PC-9 (cell line): ENCODE measurements at regions not wholly inside any gene's neighbourhood (a gene's known extent, or its start where the extent isn't known, plus 50 kb on each side); places are given as distances from the start of the nearest gene placed in this dataset.
A peak's percentile ranks its signal among the peaks of the same experiment; 100 is the strongest.

Source experiments
- BruUV-seq: library from RNA; stranded (reverse); fragments of 400-500 nt; replicated peaks from 2 replicates; lab custom pipeline; 2021; lab: Mats Ljungman, UMichigan
- CTCF ChIA-PET: fragments of 300-600 bp; sonication (Branson Sonifier 250); formaldehyde crosslinking; loops from one replicate; lab custom pipeline; 2022; ENCODE audit warnings: antibody characterized with exemption; lab: Charles Lee
- POLR2A ChIA-PET: fragments of 300-600 bp; sonication (Branson Sonifier 250); formaldehyde crosslinking; loops from one replicate; lab custom pipeline; 2022; ENCODE audit warnings: antibody characterized with exemption; ENCODE audit not compliant: unreplicated experiment; lab: Charles Lee
- DNase-seq, 2 experiments: peaks; one replicate each; pipeline versions ENCODE4 v3.0.0 to v3.0.0-alpha.2; 2015 to 2022; ENCODE audit warnings: mixed read lengths in 1 of 2
- H2AFZ ChIP-seq: fragments of 200-600 bp; sonication (generic); 2 replicates; pipeline ENCODE4 v1.8.1; 2017; ENCODE audit warnings: antibody characterized with exemption
- H3F3A ChIP-seq: fragments of 200-600 bp; sonication (generic); 2 replicates; pipeline ENCODE4 v1.8.1; 2017; ENCODE audit warnings: antibody characterized with exemption, mild to moderate bottlenecking, low read depth; ENCODE audit not compliant: insufficient read depth
- H3K27ac ChIP-seq: fragments of 200-600 bp; sonication (generic); 2 replicates; pipeline ENCODE4 v1.6.1; 2016; ENCODE audit warnings: mixed run types
- H3K27me3 ChIP-seq: fragments of 200-600 bp; sonication (generic); 2 replicates; pipeline ENCODE4 v1.6.1; 2016; ENCODE audit warnings: low read depth, mixed run types; ENCODE audit not compliant: insufficient read depth
- H3K36me3 ChIP-seq: fragments of 200-600 bp; sonication (generic); 2 replicates; pipeline ENCODE4 v1.6.1; 2016; ENCODE audit warnings: low read depth, mixed run types
- H3K4me1 ChIP-seq: fragments of 200-600 bp; sonication (generic); replicated peaks from 2 replicates; pipeline ENCODE4 v1.6.1; 2016; ENCODE audit warnings: mixed run types; ENCODE audit not compliant: insufficient read depth
- H3K4me2 ChIP-seq: fragments of 200-600 bp; sonication (generic); 2 replicates; pipeline ENCODE4 v1.6.1; 2017; ENCODE audit warnings: mixed run types
- H3K4me3 ChIP-seq: fragments of 200-600 bp; sonication (generic); 2 replicates; pipeline ENCODE4 v1.6.1; 2016; ENCODE audit warnings: mixed run types
- H3K79me2 ChIP-seq: fragments of 200-600 bp; sonication (generic); 2 replicates; pipeline ENCODE4 v1.6.1; 2017; ENCODE audit warnings: low read depth, mixed run types
- H3K9me2 ChIP-seq: fragments of 200-600 bp; sonication (generic); 2 replicates; pipeline ENCODE4 v1.8.1; 2017; ENCODE audit warnings: mild to moderate bottlenecking; ENCODE audit not compliant: insufficient read depth
- H3K9me3 ChIP-seq: fragments of 200-600 bp; sonication (generic); 2 replicates; pipeline ENCODE4 v1.8.1; 2016; ENCODE audit warnings: low read depth; ENCODE audit not compliant: insufficient read depth
- H4K20me1 ChIP-seq: fragments of 200-600 bp; sonication (generic); 2 replicates; pipeline ENCODE4 v1.8.1; 2017; ENCODE audit not compliant: insufficient read depth
- EZH2 ChIP-seq: fragments of 200-600 bp; sonication (generic); IDR thresholded peaks from 2 replicates; pipeline ENCODE4 v1.8.0; 2017; ENCODE audit warnings: antibody characterized with exemption, low read depth
- intact Hi-C: fragments of 100-400 bp; cut with micrococcal nuclease; formaldehyde crosslinking; loops from one replicate; pipeline ENCODE4 v1.10.0; 2022; ENCODE audit not compliant: unreplicated experiment
- microRNA-seq: library from miRNA; unstranded; fragments of <30 nt; microRNA quantifications from one replicate; pipeline ENCODE4 v1.2.0, GENCODE V29; 2021; ENCODE audit warnings: borderline number of aligned reads, borderline replicate concordance
- TF ChIP-seq, protein P1 (sequence below): fragments of 200-600 bp; sonication (generic); conservative IDR thresholded peaks from 2 replicates; pipeline ENCODE4 v1.6.1; 2017; ENCODE audit warnings: mixed run types, antibody characterized with exemption, mild to moderate bottlenecking, moderate library complexity

DNA sequence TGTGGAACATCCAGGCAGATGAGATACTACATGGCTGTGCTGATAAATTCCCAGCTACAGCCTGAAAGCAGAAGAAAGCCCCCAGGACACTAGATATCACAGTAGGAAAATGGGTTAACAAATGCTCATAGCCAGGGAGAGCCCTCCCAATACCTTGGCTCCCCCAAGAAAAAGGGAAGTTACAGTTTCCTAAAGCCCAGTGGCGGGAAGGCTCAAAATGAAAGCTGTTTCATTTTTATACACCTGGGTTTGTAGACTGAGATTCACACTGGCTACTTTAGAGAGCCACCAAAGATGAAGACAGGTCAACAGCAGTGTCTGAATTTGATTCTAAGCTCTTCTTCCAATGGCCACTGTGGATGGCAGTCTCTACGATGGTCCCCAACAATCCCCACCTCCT lies 55.0 kb upstream of the TOPAZ1 start:
- Histone ChIP-seq H2AFZ (no peak overlapping the region), H3K27ac (no peak overlapping the region), H4K20me1 (no peaks in the 10 kb centered on the region), H3K36me3 (no peaks in the 10 kb centered on the region), H3K79me2 (no peaks in the 10 kb centered on the region), H3K9me2 (no peaks in the 10 kb centered on the region), H3K9me3 (no peaks in the 10 kb centered on the region), H3F3A (no peaks in the 10 kb centered on the region), H3K27me3 (no peaks in the 10 kb centered on the region), H3K4me1 (no peaks in the 10 kb centered on the region), H3K4me2 (no peak overlapping the region), H3K4me3 (no peak overlapping the region)
- no peak for TF ChIP-seq EZH2
- TF ChIP-seq, protein P1, sequence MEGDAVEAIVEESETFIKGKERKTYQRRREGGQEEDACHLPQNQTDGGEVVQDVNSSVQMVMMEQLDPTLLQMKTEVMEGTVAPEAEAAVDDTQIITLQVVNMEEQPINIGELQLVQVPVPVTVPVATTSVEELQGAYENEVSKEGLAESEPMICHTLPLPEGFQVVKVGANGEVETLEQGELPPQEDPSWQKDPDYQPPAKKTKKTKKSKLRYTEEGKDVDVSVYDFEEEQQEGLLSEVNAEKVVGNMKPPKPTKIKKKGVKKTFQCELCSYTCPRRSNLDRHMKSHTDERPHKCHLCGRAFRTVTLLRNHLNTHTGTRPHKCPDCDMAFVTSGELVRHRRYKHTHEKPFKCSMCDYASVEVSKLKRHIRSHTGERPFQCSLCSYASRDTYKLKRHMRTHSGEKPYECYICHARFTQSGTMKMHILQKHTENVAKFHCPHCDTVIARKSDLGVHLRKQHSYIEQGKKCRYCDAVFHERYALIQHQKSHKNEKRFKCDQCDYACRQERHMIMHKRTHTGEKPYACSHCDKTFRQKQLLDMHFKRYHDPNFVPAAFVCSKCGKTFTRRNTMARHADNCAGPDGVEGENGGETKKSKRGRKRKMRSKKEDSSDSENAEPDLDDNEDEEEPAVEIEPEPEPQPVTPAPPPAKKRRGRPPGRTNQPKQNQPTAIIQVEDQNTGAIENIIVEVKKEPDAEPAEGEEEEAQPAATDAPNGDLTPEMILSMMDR, result no peak
- no peak for DNase-seq
- CTCF ChIA-PET, result no interaction called here
- POLR2A ChIA-PET, result interaction anchor here (0.6 kb wide), 1 partner anchor 1001 kb away, joined by 3 read pairs; no protein-coding TSS in a partner anchor
- BruUV-seq, result no TSS peak
- intact Hi-C loops, result no loop called here

Small RNA genes in the stretch of these regions (microRNA-seq; reads per million reads assigned to microRNA genes)
- gene MIR138-1, result 1,412 reads per million, percentile 78 among the genes with 10 or more reads in this experiment
